CD4-positive, CD25-positive, alpha-beta regulatory T cell (primary cell): ENCODE measurements at regions not wholly inside any gene's neighbourhood (a gene's known extent, or its start where the extent isn't known, plus 50 kb on each side); places are given as distances from the start of the nearest gene placed in this dataset.

Experiments used
- ATAC-seq, 2 donors: fragments of 150-1000 bp; cut with Tn5 transposase; one replicate each; pipeline ENCODE4 v1.10.0; 2021; ENCODE audit warnings: low read depth in 2 of 2, moderate number of reproducible peaks in 2 of 2, moderate library complexity in 1 of 2
- DNase-seq, 3 donors: peaks; one replicate each; pipeline versions ENCODE4 v3.0.0 to v3.0.0-alpha.2; 2012 to 2022; ENCODE audit warnings: mixed read lengths in 1 of 3
- H3K27ac ChIP-seq: one replicate; pipeline ENCODE4 v1.7.0; 2013; ENCODE audit warnings: mild to moderate bottlenecking, low read length; ENCODE audit not compliant: insufficient read depth, poor library complexity, severe bottlenecking
- H3K27me3 ChIP-seq: one replicate; pipeline ENCODE4 v1.7.0; 2013; ENCODE audit warnings: low read length; ENCODE audit not compliant: control insufficient read depth, insufficient read depth
- H3K36me3 ChIP-seq: one replicate; pipeline ENCODE4 v1.7.0; 2013; ENCODE audit warnings: mild to moderate bottlenecking, low read length, moderate library complexity; ENCODE audit not compliant: control insufficient read depth, insufficient read depth
- H3K4me1 ChIP-seq: 2 replicates; pipeline ENCODE4 v1.7.0; 2013; ENCODE audit warnings: mild to moderate bottlenecking, low read length; ENCODE audit not compliant: insufficient read depth, control insufficient read depth, poor library complexity, severe bottlenecking
- H3K4me3 ChIP-seq: one replicate; pipeline ENCODE4 v1.7.0; 2013; ENCODE audit warnings: low read depth, mild to moderate bottlenecking, low read length, moderate library complexity
- H3K9me3 ChIP-seq, 2 experiments: 1 replicate in 1 of 2; 2 replicates in 1 of 2; pipeline ENCODE4 v1.7.0; 2013; ENCODE audit warnings: low read length in 2 of 2, mild to moderate bottlenecking in 1 of 2, moderate library complexity in 1 of 2; ENCODE audit not compliant: control insufficient read depth in 2 of 2
- H3K27ac Mint-ChIP-seq, 3 donors: one replicate each; pipeline ENCODE4 v1.8.0; 2020 to 2022; ENCODE audit warnings: mild to moderate bottlenecking in 3 of 3, mixed read lengths in 3 of 3, moderate library complexity in 2 of 3
- H3K27me3 Mint-ChIP-seq: one replicate; pipeline ENCODE4 v1.8.0; 2022; ENCODE audit warnings: mild to moderate bottlenecking, mixed read lengths
- H3K36me3 Mint-ChIP-seq: one replicate; pipeline ENCODE4 v1.8.0; 2020; ENCODE audit warnings: mixed read lengths
- H3K4me1 Mint-ChIP-seq, 4 donors: one replicate each; pipeline ENCODE4 v1.8.0; 2020 to 2022; ENCODE audit warnings: mixed read lengths in 4 of 4, mild to moderate bottlenecking in 1 of 4
- H3K4me3 Mint-ChIP-seq, 4 donors: one replicate each; pipeline ENCODE4 v1.8.0; 2020 to 2022; ENCODE audit warnings: mild to moderate bottlenecking in 4 of 4, mixed read lengths in 4 of 4, moderate library complexity in 3 of 4
- H3K9me3 Mint-ChIP-seq, 7 donors: one replicate each; pipeline ENCODE4 v1.8.0; 2020 to 2022; ENCODE audit warnings: mixed read lengths in 7 of 7, mild to moderate bottlenecking in 3 of 7, moderate library complexity in 2 of 7

DNA sequence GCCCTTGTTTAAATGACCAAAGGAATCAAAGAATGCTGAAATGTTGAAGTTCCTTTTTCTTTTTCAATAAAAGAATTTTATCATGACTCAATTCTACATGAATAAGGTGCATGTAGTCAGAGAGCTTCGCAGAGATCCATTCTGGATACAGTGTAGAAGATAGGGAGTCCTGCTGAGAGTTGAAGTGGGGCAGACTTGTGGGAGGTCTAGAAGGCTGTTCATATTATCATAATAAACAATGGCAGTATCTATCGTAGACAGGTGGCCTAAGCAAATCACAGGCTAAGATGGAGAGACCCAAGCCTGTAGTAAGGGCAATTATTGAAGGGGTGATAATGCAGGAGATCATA, 1322.0 kb upstream of the CELF4 start:
- ATAC-seq (no peak), DNase-seq (no peak)
- Histone ChIP-seq H3K27ac (no peak overlapping the region), H3K4me3 (no peak overlapping the region), H3K9me3 (no peaks in the 10 kb centered on the region), H3K36me3 (no peaks in the 10 kb centered on the region), H3K4me1 (no peaks in the 10 kb centered on the region), H3K27me3 (no peaks in the 10 kb centered on the region)
- Mint-ChIP-seq H3K4me1 (no peaks in the 10 kb centered on the region), H3K4me3 (no peak overlapping the region), H3K27me3 (no peaks in the 10 kb centered on the region), H3K27ac (no peak overlapping the region), H3K9me3 (peaks cover 0 to 9% (median 2%) of the 10 kb centered on the region in 7 donors), H3K36me3 (no peaks in the 10 kb centered on the region)

- no peaks in the 10 kb centered on the region for H3K9me3 ChIP-seq
- H3K4me1 ChIP-seq = no peaks in the 10 kb centered on the region
- DNase-seq (no peak), ATAC-seq (no peak)
- no peak overlapping the region for H3K27ac ChIP-seq
- H3K27me3 Mint-ChIP-seq = no peaks in the 10 kb centered on the region
- H3K27ac Mint-ChIP-seq = no peak overlapping the region
- H3K9me3 Mint-ChIP-seq = peaks cover 0 to 9% (median 2%) of the 10 kb centered on the region in 7 donors
- no peaks in the 10 kb centered on the region for H3K27me3 ChIP-seq
- H3K4me3 ChIP-seq = no peak overlapping the region
- H3K36me3 Mint-ChIP-seq = no peaks in the 10 kb centered on the region
- H3K36me3 ChIP-seq = no peaks in the 10 kb centered on the region
- H3K4me3 Mint-ChIP-seq = no peak overlapping the region
- no peaks in the 10 kb centered on the region for H3K4me1 Mint-ChIP-seq
These were observed 1321.5 kb upstream of the CELF4 start for GRCh38 chr18:38886861-38887670.

GRCh38 chr18:38886235-38886634, 1320.6 kb upstream of the CELF4 start:
- ATAC-seq (no peak), DNase-seq (no peak)
- Mint-ChIP-seq H3K27me3 (no peaks in the 10 kb centered on the region), H3K4me1 (no peaks in the 10 kb centered on the region), H3K4me3 (no peak overlapping the region), H3K27ac (no peak overlapping the region), H3K9me3 (peaks cover 0 to 9% (median 0%) of the 10 kb centered on the region in 7 donors), H3K36me3 (no peaks in the 10 kb centered on the region)
- Histone ChIP-seq H3K36me3 (no peaks in the 10 kb centered on the region), H3K27me3 (no peaks in the 10 kb centered on the region), H3K4me1 (no peaks in the 10 kb centered on the region), H3K27ac (no peak overlapping the region), H3K4me3 (no peak overlapping the region), H3K9me3 (no peaks in the 10 kb centered on the region)

DNA sequence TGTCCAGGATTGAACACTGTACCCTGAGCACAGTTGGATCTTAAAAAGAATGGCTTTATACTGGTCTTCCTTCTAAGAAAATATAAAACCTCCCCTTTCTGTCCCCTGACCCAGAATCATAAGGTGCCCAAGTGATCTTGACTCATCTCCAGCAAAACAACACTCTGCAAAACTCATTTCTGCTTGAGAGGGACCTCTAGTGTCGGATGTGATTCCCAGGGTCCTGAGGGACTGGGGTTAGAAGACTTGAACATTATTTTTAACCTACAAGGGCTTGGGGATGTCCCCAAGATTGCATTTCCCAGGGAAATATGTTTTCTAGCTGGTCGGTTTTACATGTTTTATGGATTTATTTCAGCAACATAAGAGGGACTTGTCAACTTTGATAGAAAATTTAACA, 1318.5 kb upstream of the CELF4 start:
- no peak for ATAC-seq
- H3K4me1 ChIP-seq = no peaks in the 10 kb centered on the region
- no peaks in the 10 kb centered on the region for H3K27me3 ChIP-seq
- H3K27ac Mint-ChIP-seq = no peak overlapping the region
- H3K27ac ChIP-seq = no peak overlapping the region
- H3K36me3 Mint-ChIP-seq = no peaks in the 10 kb centered on the region
- H3K4me3 Mint-ChIP-seq = no peak overlapping the region
- no peak overlapping the region for H3K4me3 ChIP-seq
- H3K27me3 Mint-ChIP-seq = no peaks in the 10 kb centered on the region
- H3K9me3 ChIP-seq = no peaks in the 10 kb centered on the region
- H3K9me3 Mint-ChIP-seq = peaks cover 0 to 12% (median 0%) of the 10 kb centered on the region in 7 donors
- no peaks in the 10 kb centered on the region for H3K36me3 ChIP-seq
- H3K4me1 Mint-ChIP-seq = no peaks in the 10 kb centered on the region
- no peak for DNase-seq

GRCh38 chr18:38883111-38883510, 1317.5 kb upstream of the CELF4 start:
- Histone ChIP-seq H3K9me3 (no peaks in the 10 kb centered on the region), H3K27ac (no peak overlapping the region), H3K4me3 (no peak overlapping the region), H3K27me3 (no peaks in the 10 kb centered on the region), H3K4me1 (no peaks in the 10 kb centered on the region), H3K36me3 (no peaks in the 10 kb centered on the region)
- H3K27ac Mint-ChIP-seq = no peak overlapping the region
- H3K9me3 Mint-ChIP-seq = peaks cover 0 to 9% (median 0%) of the 10 kb centered on the region in 7 donors
- H3K4me3 Mint-ChIP-seq = no peak overlapping the region
- DNase-seq (no peak), ATAC-seq (no peak)
- no peaks in the 10 kb centered on the region for H3K36me3 Mint-ChIP-seq
- no peaks in the 10 kb centered on the region for H3K27me3 Mint-ChIP-seq
- H3K4me1 Mint-ChIP-seq = no peaks in the 10 kb centered on the region

DNA sequence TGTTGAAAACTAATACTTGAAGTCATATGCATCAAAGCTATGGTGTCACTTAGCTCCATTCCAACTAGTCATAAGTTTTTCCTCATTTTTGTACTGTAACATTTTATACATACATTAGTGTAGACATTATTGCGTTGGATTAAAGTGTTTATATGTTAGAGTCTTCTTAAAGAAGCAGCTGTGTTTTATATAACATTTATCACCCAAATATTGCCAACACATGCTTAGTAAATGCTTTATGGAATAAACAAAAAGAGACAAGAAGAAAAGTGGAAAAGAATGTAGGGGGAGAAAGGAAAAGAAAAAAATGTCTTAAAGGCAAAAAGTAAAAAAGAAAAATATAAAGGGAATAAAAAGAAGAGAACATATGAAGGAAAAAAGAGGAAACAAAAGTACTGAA, 1314.3 kb upstream of the CELF4 start:
- no peaks in the 10 kb centered on the region for H3K27me3 Mint-ChIP-seq
- ATAC-seq (no peak), DNase-seq (no peak)
- H3K9me3 Mint-ChIP-seq = peaks cover 0 to 9% (median 0%) of the 10 kb centered on the region in 7 donors
- Histone ChIP-seq H3K9me3 (no peaks in the 10 kb centered on the region), H3K4me3 (no peak overlapping the region), H3K4me1 (no peaks in the 10 kb centered on the region), H3K27me3 (no peaks in the 10 kb centered on the region), H3K27ac (no peak overlapping the region), H3K36me3 (no peaks in the 10 kb centered on the region)
- H3K27ac Mint-ChIP-seq = no peak overlapping the region
- no peaks in the 10 kb centered on the region for H3K36me3 Mint-ChIP-seq
- no peaks in the 10 kb centered on the region for H3K4me1 Mint-ChIP-seq
- no peak overlapping the region for H3K4me3 Mint-ChIP-seq

DNA sequence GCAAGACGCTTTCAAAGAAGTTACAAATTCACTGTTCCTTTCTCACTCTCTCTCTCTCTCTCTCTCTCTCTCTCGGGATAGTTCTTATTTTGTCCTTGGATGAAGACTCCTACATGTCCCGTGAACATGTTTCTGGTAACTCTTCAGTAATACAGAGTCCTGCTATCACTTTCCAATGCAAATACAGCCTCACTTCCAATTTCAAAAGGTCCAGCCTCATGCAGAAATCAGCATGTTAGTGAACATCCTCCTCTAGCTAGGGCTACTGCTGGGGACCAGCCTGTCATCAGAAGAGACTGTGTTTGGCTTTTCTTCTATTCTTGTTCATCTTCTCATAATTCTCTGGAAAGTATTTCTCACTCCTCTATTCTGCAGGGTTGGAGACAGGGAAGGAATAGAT, 1306.7 kb upstream of the CELF4 start:
- no peak overlapping the region for H3K27ac Mint-ChIP-seq
- no peaks in the 10 kb centered on the region for H3K27me3 Mint-ChIP-seq
- H3K4me1 ChIP-seq = no peaks in the 10 kb centered on the region
- H3K36me3 Mint-ChIP-seq = no peaks in the 10 kb centered on the region
- DNase-seq (no peak), ATAC-seq (no peak)
- no peaks in the 10 kb centered on the region for H3K9me3 ChIP-seq
- H3K4me3 ChIP-seq = no peak overlapping the region
- peaks cover 0 to 8% (median 6%) of the 10 kb centered on the region in 7 donors for H3K9me3 Mint-ChIP-seq
- H3K4me1 Mint-ChIP-seq = no peaks in the 10 kb centered on the region
- no peak overlapping the region for H3K4me3 Mint-ChIP-seq
- H3K27me3 ChIP-seq = no peaks in the 10 kb centered on the region
- H3K36me3 ChIP-seq = no peaks in the 10 kb centered on the region
- H3K27ac ChIP-seq = no peak overlapping the region

GRCh38 chr18:38868757-38869156, 1303.2 kb upstream of the CELF4 start:
- H3K4me1 ChIP-seq = no peaks in the 10 kb centered on the region
- Mint-ChIP-seq H3K9me3 (peaks cover 0 to 8% (median 4%) of the 10 kb centered on the region in 7 donors), H3K27me3 (no peaks in the 10 kb centered on the region), H3K4me3 (no peak overlapping the region), H3K4me1 (no peaks in the 10 kb centered on the region), H3K36me3 (no peaks in the 10 kb centered on the region), H3K27ac (no peak overlapping the region)
- DNase-seq (no peak), ATAC-seq (no peak)
- H3K4me3 ChIP-seq = no peak overlapping the region
- H3K27me3 ChIP-seq = no peaks in the 10 kb centered on the region
- no peak overlapping the region for H3K27ac ChIP-seq
- H3K36me3 ChIP-seq = no peaks in the 10 kb centered on the region
- no peaks in the 10 kb centered on the region for H3K9me3 ChIP-seq
